Tibial nerve (tissue), 4 donors: ENCODE measurements at regions not wholly inside any gene's neighbourhood (a gene's known extent, or its start where the extent isn't known, plus 50 kb on each side); places are given as distances from the start of the nearest gene placed in this dataset.

Source experiments
- CTCF ChIP-seq, 5 experiments: fragments of 200-600 bp in 3 of 5; fragments of 450-650 bp in 2 of 5; sonication (generic) in 3 of 5; IDR thresholded peaks; one replicate each; pipeline ENCODE4 v1.5.1; 2016 to 2019; ENCODE audit warnings: antibody characterized with exemption in 5 of 5, mild to moderate bottlenecking in 3 of 5, moderate library complexity in 2 of 5
- EP300 ChIP-seq, 2 donors: sonication (generic); formaldehyde crosslinking; IDR thresholded peaks; one replicate each; pipeline ENCODE4 v1.6.1; 2017; ENCODE audit warnings: antibody characterized with exemption in 2 of 2, mild to moderate bottlenecking in 1 of 2
- POLR2A ChIP-seq, 2 donors: fragments of 450-650 bp; IDR thresholded peaks; one replicate each; pipeline ENCODE4 v1.6.1; 2017; ENCODE audit warnings: antibody characterized with exemption in 2 of 2, mild to moderate bottlenecking in 2 of 2, moderate library complexity in 2 of 2

GRCh38 chr3:43790060-43790459, 99.3 kb downstream of the ABHD5 start:
- TF ChIP-seq CTCF (IDR thresholded peaks at IDR 0.05) = no peak
- TF ChIP-seq POLR2A (IDR thresholded peaks at IDR 0.05) = no peak
- no peak for TF ChIP-seq EP300 (IDR thresholded peaks at IDR 0.05)
